ENCODE measurements at regions not wholly inside any gene's neighbourhood (a gene's known extent, or its start where the extent isn't known, plus 50 kb on each side); places are given as distances from the start of the nearest gene placed in this dataset.

DNA sequence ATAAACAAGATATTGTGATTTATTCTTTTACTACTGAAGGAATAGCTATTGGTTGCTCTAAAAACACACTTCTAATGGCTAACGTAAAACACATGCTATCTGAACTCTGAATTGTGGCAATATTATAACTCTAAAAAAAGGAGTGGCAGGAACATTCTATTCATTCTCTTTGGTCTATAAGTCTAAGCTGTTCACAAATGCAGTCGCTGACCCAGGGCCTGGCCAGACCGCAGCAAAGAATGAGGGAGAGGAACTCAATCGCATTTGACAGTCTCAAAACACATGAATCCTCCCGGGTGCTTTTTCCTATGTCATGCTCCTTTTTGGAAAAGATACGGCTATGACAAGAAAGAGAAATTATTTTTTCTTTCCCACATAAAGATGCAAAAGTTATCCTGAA is 651.6 kb upstream of the PITX2 start:
- no TSS peak for BruUV-seq (replicated peaks)
- no peak for FAIRE-seq
- no peaks in the 10 kb centered on the region for H3K27me3 ChIP-seq (ENCODE audit: control insufficient read depth in 2 of 2, insufficient read depth in 2 of 2, low read length in 2 of 2)

DNA sequence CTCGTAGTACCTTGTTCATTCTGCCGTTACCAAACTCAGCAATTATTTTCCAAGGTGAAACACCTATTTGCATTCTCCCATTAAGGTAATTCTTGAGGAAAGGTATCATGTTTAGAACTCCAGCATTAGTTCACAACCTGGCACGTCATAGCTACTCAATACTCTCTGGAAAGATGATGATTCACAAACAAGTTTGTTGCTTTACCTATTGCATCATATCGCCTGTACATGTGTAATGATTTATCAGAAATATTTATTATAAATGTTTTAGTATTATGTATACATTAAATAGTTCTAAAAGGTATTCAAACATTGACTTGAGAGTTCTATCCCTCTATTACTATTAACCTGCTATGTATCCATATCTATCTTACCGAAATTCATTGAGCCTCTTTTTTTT is 658.3 kb upstream of the PITX2 start:
- Histone ChIP-seq H3K36me3 (ENCODE audit: control insufficient read depth in 2 of 2, extremely low read depth in 1 of 2, insufficient read depth in 2 of 2, low read length in 2 of 2) (no peaks in the 10 kb centered on the region), H2AFZ (ENCODE audit: low read depth, low read length) (no peak overlapping the region), H3K27me3 (ENCODE audit: control insufficient read depth in 2 of 2, insufficient read depth in 2 of 2, low read length in 2 of 2) (no peaks in the 10 kb centered on the region), H3K9ac (replicated peaks; ENCODE audit: extremely low read depth, insufficient read depth, low read length) (no peak overlapping the region), H3K9me3 (replicated peaks; ENCODE audit: control insufficient read depth, insufficient read depth, low read length) (no peaks in the 10 kb centered on the region), H3K4me3 (replicated peaks in 1 of 3; ENCODE audit: insufficient read depth in 1 of 3, low read depth in 1 of 3, low read length in 3 of 3) (no peak overlapping the region), H3K9me1 (replicated peaks; ENCODE audit: control insufficient read depth, extremely low read depth, insufficient read depth, low read length) (no peaks in the 10 kb centered on the region), H3K79me2 (ENCODE audit: control insufficient read depth, insufficient read depth, low read length) (no peaks in the 10 kb centered on the region), H3K27ac (ENCODE audit: insufficient read depth, low read depth, low read length) (no peak overlapping the region), H3K4me2 (ENCODE audit: insufficient read depth, low read length) (no peak overlapping the region), H3K4me1 (ENCODE audit: control insufficient read depth, extremely low read depth, insufficient read depth, low read length) (no peaks in the 10 kb centered on the region), H4K20me1 (replicated peaks; ENCODE audit: control insufficient read depth, extremely low read depth, insufficient read depth, low read length) (no peaks in the 10 kb centered on the region)
- intact Hi-C loops (cut with micrococcal nuclease), result loop anchor here (10.0 kb wide), 1 partner anchor 324 kb away; no protein-coding TSS in a partner anchor
- no peak for TF ChIP-seq FOS (IDR thresholded peaks at IDR 0.05; ENCODE audit: borderline replicate concordance, insufficient read depth, low read length)
- no peak for TF ChIP-seq POLR2A (IDR thresholded peaks at IDR 0.05; ENCODE audit: low read depth, low read length)
- no peak for TF ChIP-seq GATA2 (IDR thresholded peaks at IDR 0.05; ENCODE audit: insufficient read depth, insufficient read length, low read depth, low read length)
- TF ChIP-seq MYC (IDR thresholded peaks at IDR 0.05; ENCODE audit: low read depth, low read length), result no peak
- TF ChIP-seq JUN (IDR thresholded peaks at IDR 0.05; ENCODE audit: borderline replicate concordance, insufficient read depth, insufficient read length, low read depth), result no peak
- TF ChIP-seq, protein P1, sequence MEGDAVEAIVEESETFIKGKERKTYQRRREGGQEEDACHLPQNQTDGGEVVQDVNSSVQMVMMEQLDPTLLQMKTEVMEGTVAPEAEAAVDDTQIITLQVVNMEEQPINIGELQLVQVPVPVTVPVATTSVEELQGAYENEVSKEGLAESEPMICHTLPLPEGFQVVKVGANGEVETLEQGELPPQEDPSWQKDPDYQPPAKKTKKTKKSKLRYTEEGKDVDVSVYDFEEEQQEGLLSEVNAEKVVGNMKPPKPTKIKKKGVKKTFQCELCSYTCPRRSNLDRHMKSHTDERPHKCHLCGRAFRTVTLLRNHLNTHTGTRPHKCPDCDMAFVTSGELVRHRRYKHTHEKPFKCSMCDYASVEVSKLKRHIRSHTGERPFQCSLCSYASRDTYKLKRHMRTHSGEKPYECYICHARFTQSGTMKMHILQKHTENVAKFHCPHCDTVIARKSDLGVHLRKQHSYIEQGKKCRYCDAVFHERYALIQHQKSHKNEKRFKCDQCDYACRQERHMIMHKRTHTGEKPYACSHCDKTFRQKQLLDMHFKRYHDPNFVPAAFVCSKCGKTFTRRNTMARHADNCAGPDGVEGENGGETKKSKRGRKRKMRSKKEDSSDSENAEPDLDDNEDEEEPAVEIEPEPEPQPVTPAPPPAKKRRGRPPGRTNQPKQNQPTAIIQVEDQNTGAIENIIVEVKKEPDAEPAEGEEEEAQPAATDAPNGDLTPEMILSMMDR (IDR thresholded peaks at IDR 0.05; ENCODE audit: extremely low read depth in 1 of 2, insufficient read depth in 1 of 2, low read depth in 1 of 2, low read length in 2 of 2), result no peak
- TF ChIP-seq EZH2 (IDR thresholded peaks at IDR 0.05; ENCODE audit: borderline replicate concordance, low read depth, low read length, severe bottlenecking), result no peak
- no peak for TF ChIP-seq POLR2AphosphoS5 (IDR thresholded peaks at IDR 0.05; ENCODE audit: insufficient read depth, low read depth, low read length)
- TF ChIP-seq, protein P2, sequence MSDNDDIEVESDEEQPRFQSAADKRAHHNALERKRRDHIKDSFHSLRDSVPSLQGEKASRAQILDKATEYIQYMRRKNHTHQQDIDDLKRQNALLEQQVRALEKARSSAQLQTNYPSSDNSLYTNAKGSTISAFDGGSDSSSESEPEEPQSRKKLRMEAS (IDR thresholded peaks at IDR 0.05; ENCODE audit: insufficient read depth, insufficient read length), result no peak
- no peak for FAIRE-seq
- ChIA-PET CTCF (interaction anchor here (0.7 to 2.1 kb wide), 4 partner anchors 14 to 259 kb away, joined by 3 to 10 read pairs (median 4); no protein-coding TSS in a partner anchor), POLR2A (interaction anchor here (0.7 kb wide), 1 partner anchor 59 kb away, joined by 9 read pairs; no protein-coding TSS in a partner anchor)
- DNase-seq (ENCODE audit: low read depth, low spot score), result no peak
- BruUV-seq (replicated peaks), result no TSS peak
- dilution Hi-C loops (cut with MboI; ENCODE audit: extremely low pct_ligation_motif_present, low sequenced_read_pairs), result no loop called here

More for the DNA sequence above, 651.6 kb upstream of the PITX2 start:
- H3K9me1 ChIP-seq (replicated peaks; ENCODE audit: control insufficient read depth, extremely low read depth, insufficient read depth, low read length), result no peaks in the 10 kb centered on the region
- dilution Hi-C loops (cut with MboI; ENCODE audit: extremely low pct_ligation_motif_present, low sequenced_read_pairs), result no loop called here
- no peaks in the 10 kb centered on the region for H3K9me3 ChIP-seq (replicated peaks; ENCODE audit: control insufficient read depth, insufficient read depth, low read length)
- H3K9ac ChIP-seq (replicated peaks; ENCODE audit: extremely low read depth, insufficient read depth, low read length), result no peak overlapping the region
- H2AFZ ChIP-seq (ENCODE audit: low read depth, low read length), result no peak overlapping the region
- TF ChIP-seq MYC (IDR thresholded peaks at IDR 0.05; ENCODE audit: low read depth, low read length) (no peak), FOS (IDR thresholded peaks at IDR 0.05; ENCODE audit: borderline replicate concordance, insufficient read depth, low read length) (no peak), JUN (IDR thresholded peaks at IDR 0.05; ENCODE audit: borderline replicate concordance, insufficient read depth, insufficient read length, low read depth) (no peak), POLR2A (IDR thresholded peaks at IDR 0.05; ENCODE audit: low read depth, low read length) (no peak), POLR2AphosphoS5 (IDR thresholded peaks at IDR 0.05; ENCODE audit: insufficient read depth, low read depth, low read length) (no peak)
- TF ChIP-seq, protein P1 (IDR thresholded peaks at IDR 0.05; ENCODE audit: extremely low read depth in 1 of 2, insufficient read depth in 1 of 2, low read depth in 1 of 2, low read length in 2 of 2), result no peak
- CTCF ChIA-PET, result interaction anchor here (1.0 to 2.0 kb wide), 2 partner anchors 8 kb away, joined by 4 to 9 read pairs; no protein-coding TSS in a partner anchor
- H3K4me2 ChIP-seq (ENCODE audit: insufficient read depth, low read length), result no peak overlapping the region
- no peaks in the 10 kb centered on the region for H3K36me3 ChIP-seq (ENCODE audit: control insufficient read depth in 2 of 2, extremely low read depth in 1 of 2, insufficient read depth in 2 of 2, low read length in 2 of 2)
- no peaks in the 10 kb centered on the region for H4K20me1 ChIP-seq (replicated peaks; ENCODE audit: control insufficient read depth, extremely low read depth, insufficient read depth, low read length)
- no peak overlapping the region for H3K4me3 ChIP-seq (replicated peaks in 1 of 3; ENCODE audit: insufficient read depth in 1 of 3, low read depth in 1 of 3, low read length in 3 of 3)
- H3K79me2 ChIP-seq (ENCODE audit: control insufficient read depth, insufficient read depth, low read length), result no peaks in the 10 kb centered on the region
- POLR2A ChIA-PET, result no interaction called here
- H3K4me1 ChIP-seq (ENCODE audit: control insufficient read depth, extremely low read depth, insufficient read depth, low read length), result peaks cover 11% of the 10 kb centered on the region
- intact Hi-C loops (cut with micrococcal nuclease), result no loop called here
- no peak overlapping the region for H3K27ac ChIP-seq (ENCODE audit: insufficient read depth, low read depth, low read length)
- DNase-seq (ENCODE audit: low read depth, low spot score), result no peak

Data from endothelial cell of umbilical vein (primary cell).